ENCODE measurements at regions not wholly inside any gene's neighbourhood (a gene's known extent, or its start where the extent isn't known, plus 50 kb on each side); places are given as distances from the start of the nearest gene placed in this dataset.

- no peak overlapping the region for H3K27ac ChIP-seq (ENCODE audit: low read depth, low read length)
Observed at GRCh38 chr10:3439183-3439582, 266.6 kb upstream of the PITRM1 start.

DNA sequence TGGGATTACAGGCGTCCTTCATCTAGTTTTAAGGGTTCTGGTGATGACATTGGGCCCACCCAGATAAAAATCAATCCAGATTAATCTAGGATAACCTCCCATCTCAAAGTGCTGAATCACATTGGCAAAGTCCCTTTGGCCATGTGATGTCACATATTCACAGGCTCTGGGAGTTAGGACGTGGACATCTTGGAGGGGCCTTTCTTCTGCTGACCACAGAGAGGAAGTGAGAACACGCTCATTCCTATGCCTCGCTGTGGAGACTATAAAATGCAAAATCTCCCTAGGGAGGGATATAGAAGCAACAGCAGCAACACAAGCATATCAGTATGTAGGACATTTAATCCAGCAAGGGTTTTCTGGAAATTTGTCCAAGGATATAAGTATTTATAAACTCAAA is 266.0 kb upstream of the PITRM1 start:
- WGBS, 3 donors, result 69 to 77% (median 75%) methylated on average over 4 of the region's 4 CpGs
- H3K27ac ChIP-seq (ENCODE audit: low read depth, low read length), result no peak overlapping the region

DNA sequence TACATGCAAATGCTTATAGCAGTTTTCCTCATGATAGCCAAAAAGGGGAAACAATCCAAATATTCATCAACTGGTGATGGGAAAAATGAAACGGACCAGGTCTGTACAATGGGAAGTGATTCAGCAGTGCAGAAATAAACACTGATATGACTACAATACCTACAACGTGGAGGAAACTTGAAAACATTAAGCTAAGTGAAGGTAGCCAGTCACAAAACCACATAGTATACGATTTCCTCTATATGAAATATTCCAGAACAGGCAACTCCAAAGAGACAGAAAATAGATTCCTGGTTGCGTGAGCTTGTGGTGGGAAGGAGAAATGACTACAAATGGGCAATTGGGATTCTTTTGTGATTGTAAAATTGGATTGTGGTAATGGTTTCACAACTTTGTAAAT is 263.1 kb upstream of the PITRM1 start:
- 40 to 55% (median 46%) methylated on average over 4 of the region's 4 CpGs for WGBS, 3 donors
- H3K27ac ChIP-seq (ENCODE audit: low read depth, low read length), result no peak overlapping the region

GRCh38 chr10:3433988-3434387 is 261.4 kb upstream of the PITRM1 start:
- 77 to 86% (median 83%) methylated on average over 6 of the region's 6 CpGs for WGBS, 3 donors
- H3K27ac ChIP-seq (ENCODE audit: low read depth, low read length), result no peak overlapping the region

DNA sequence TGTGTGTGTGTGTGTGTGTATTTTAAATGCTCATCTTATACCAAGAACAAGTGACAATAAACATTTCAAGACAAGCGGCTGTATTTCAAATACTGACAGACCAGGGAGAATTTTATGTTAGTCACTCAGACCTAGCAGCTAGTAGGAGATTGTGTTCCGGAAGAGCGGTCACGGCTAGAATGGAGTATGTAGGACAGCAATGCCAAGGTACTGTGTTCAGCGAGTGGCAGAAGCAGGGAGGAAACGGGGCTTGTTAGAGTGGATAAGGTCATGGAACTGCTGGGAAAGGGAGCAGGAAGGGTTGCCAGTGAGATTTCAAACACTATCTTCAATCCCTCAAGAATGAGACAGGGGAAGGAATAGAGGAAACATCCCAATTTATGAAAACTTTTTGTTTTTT is 260.5 kb upstream of the PITRM1 start:
- no peak overlapping the region for H3K27ac ChIP-seq (ENCODE audit: low read depth, low read length)
- 87 to 93% (median 92%) methylated on average over 6 of the region's 6 CpGs for WGBS, 3 donors

DNA sequence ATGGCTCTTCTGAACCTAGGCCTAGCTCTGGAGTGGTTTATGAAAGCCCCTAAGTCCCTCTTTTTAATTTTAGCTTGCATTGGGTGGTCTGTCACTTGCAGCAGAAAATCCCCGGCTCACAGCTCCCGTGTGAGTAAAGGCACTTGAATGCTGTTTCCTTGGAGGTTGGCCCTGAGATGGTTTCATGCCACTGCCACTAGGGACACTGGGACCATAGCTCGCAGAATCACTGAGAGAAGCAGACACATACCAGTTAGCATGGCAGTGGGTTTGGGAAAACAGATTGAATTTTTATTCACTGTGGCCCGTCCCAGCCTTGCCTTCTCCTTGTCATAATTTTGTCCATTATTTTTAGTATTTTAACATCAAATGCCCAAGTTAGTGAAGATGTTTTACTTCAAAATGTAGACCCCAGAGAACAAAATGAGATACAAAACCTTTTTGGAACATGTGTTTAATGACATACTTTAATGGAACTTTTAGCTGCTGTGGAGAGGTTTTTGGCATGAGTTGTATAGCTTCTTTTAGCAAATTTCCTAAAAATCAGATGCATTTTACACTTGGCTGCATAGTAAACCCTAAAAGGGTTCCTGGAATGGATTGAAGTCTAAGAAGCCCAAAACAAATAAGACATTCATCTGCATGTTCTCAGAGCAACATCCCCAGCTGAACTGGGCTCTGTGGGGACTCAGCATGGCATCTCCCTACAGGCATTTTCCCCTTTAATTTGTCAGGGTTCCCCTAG is 259.7 kb upstream of the PITRM1 start:
- no peak overlapping the region for H3K27ac ChIP-seq (ENCODE audit: low read depth, low read length)
- WGBS, 3 donors, result 83 to 90% (median 87%) methylated on average over 4 of the region's 4 CpGs

- 88 to 90% (median 90%) methylated on average over 1 of the region's 1 CpG for WGBS, 3 donors
- H3K27ac ChIP-seq (ENCODE audit: low read depth, low read length), result no peak overlapping the region
Observed at GRCh38 chr10:3430501-3430900, 257.9 kb upstream of the PITRM1 start.

GRCh38 chr10:3429676-3430075 is 257.1 kb upstream of the PITRM1 start:
- no peak overlapping the region for H3K27ac ChIP-seq (ENCODE audit: low read depth, low read length)
- 55 to 56% (median 55%) methylated on average over 7 of the region's 7 CpGs for WGBS, 3 donors

- no peak overlapping the region for H3K27ac ChIP-seq (ENCODE audit: low read depth, low read length)
- WGBS, 3 donors, result 47 to 87% (median 83%) methylated on average over 3 of the region's 3 CpGs
Observed at GRCh38 chr10:3428826-3429225, 256.2 kb upstream of the PITRM1 start.

- WGBS, 3 donors, result 59 to 77% (median 76%) methylated on average over 7 of the region's 7 CpGs
- no peak overlapping the region for H3K27ac ChIP-seq (ENCODE audit: low read depth, low read length)
Observed at GRCh38 chr10:3427950-3428354, 255.4 kb upstream of the PITRM1 start.

- WGBS, 3 donors, result 84 to 87% (median 86%) methylated on average over 2 of the region's 2 CpGs
- H3K27ac ChIP-seq (ENCODE audit: low read depth, low read length), result no peak overlapping the region
Observed at GRCh38 chr10:3427347-3427746, 254.8 kb upstream of the PITRM1 start.

DNA sequence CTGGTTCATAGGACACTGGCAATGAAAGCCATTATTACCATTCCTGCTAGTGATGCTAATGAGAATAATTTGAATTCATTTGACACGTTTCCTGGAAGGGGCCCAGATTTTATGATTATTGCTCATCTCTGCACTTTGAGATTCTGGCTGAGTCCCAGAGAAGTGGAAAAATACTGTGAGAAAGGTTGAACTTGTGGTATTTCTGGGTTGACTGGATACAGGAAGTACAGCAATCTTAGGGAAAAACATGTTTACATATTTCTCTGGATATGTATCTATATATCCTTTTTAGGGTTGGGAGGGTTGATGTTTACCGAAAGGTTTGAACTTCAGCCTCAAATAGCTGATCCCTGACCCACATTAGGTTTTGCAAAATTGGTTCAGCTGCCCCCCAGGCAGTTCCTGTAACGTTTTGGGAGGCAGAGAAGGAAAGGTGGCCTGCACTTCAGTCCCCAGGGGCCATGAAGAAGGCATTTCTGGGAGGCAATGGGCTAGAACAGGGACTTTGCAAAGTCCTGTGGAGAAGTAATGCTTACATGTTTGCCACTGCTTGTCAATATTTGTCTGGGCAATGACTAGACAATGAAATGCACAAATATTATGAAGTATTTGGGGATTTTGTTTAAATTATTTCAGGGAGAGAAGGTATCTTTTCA is 253.7 kb upstream of the PITRM1 start:
- H3K27ac ChIP-seq (ENCODE audit: low read depth, low read length), result no peak overlapping the region
- WGBS, 3 donors, result 37 to 45% (median 40%) methylated on average over 3 of the region's 3 CpGs

DNA sequence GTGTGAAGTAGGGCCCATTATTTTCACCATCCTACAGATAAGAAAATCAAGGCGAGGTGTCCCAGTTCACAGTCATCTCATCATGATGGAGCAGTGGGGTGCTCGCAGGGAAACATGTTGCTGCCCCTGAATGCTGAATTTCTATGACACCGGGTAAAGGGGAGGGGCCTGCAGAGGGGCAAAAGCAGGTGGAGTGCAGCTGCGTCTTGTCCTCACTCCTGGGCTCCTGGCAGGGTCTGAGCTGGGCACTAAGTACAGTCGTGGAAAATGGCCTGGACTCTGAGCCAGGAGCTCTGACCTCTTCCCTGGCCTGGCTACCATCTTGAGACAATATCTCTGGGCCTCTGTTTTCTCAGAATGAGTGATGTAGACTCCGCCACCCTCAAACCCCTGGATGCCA is 253.1 kb upstream of the PITRM1 start:
- WGBS, 3 donors, result 67 to 83% (median 82%) methylated on average over 6 of the region's 6 CpGs
- no peak overlapping the region for H3K27ac ChIP-seq (ENCODE audit: low read depth, low read length)

DNA sequence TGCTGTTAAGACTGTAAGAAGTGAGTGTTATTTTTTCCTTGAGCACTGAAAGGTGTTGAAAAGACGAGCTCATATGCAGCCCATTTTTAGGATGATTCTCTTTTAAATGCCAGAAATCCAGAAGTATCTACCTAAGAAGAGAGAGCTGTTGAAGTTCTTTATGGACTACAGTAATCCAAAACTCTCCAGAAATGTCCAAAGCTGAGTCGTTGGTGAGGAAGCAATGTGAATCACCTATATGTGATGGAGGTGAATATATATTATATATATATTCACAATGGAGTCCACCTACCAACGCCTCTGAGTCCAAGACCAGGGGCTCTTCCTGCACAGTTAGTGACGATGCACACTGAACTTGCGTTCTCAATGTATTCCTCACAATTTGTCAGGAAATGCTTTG is 252.7 kb upstream of the PITRM1 start:
- no peak overlapping the region for H3K27ac ChIP-seq (ENCODE audit: low read depth, low read length)
- WGBS, 3 donors, result 78 to 93% (median 90%) methylated on average over 5 of the region's 5 CpGs

- WGBS, 3 donors, result 39 to 64% (median 46%) methylated on average over 26 of the region's 26 CpGs
- H3K27ac ChIP-seq (ENCODE audit: low read depth, low read length), result no peak overlapping the region
Observed at GRCh38 chr10:3424111-3424851, 251.7 kb upstream of the PITRM1 start.

GRCh38 chr10:3423384-3423783 is 250.8 kb upstream of the PITRM1 start:
- WGBS, 3 donors, result 80 to 90% (median 83%) methylated on average over 14 of the region's 14 CpGs
- no peak overlapping the region for H3K27ac ChIP-seq (ENCODE audit: low read depth, low read length)

DNA sequence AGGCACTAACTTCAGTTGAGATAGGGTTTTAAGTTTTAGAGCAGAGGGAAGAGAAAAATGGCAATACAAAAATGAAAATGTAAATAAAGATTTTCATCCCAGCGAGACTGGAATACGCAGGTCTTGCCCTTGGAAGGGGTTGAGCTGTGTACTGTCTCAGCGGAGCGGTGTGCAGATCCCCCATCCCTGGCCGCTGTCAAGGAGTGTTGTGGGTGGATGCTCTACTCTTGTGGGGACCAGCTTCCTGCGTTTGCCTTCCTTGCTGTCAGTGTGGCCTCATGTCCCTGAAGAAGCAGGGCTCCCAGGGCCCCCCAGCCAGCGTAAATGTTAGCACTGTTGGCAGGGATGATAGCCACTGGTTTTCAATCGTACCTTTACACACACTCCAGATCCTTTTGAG is 249.7 kb upstream of the PITRM1 start:
- WGBS, 3 donors, result 72 to 82% (median 74%) methylated on average over 8 of the region's 8 CpGs
- no peak overlapping the region for H3K27ac ChIP-seq (ENCODE audit: low read depth, low read length)

GRCh38 chr10:3421537-3422257 is 249.1 kb upstream of the PITRM1 start:
- WGBS, 3 donors, result 74 to 75% (median 75%) methylated on average over 16 of the region's 16 CpGs
- no peak overlapping the region for H3K27ac ChIP-seq (ENCODE audit: low read depth, low read length)

All from adipose tissue (tissue), 3 donors.